Mesendoderm (in vitro differentiated cells): ENCODE measurements at regions not wholly inside any gene's neighbourhood (a gene's known extent, or its start where the extent isn't known, plus 50 kb on each side); places are given as distances from the start of the nearest gene placed in this dataset.

Source experiments
- DNase-seq: peaks from one replicate; pipeline ENCODE4 v3.0.0; 2013
- H2AK5ac ChIP-seq: 2 replicates; pipeline ENCODE4 v1.6.1; 2013; ENCODE audit warnings: low read length, inconsistent platforms
- H2BK120ac ChIP-seq: 2 replicates; pipeline ENCODE4 v1.6.1; 2013; ENCODE audit warnings: low read depth, mild to moderate bottlenecking, low read length, moderate library complexity, mixed read lengths
- H2BK15ac ChIP-seq: replicated peaks from 2 replicates; pipeline ENCODE4 v1.6.1; 2013; ENCODE audit warnings: low read depth, mild to moderate bottlenecking, moderate library complexity
- H2BK5ac ChIP-seq: 2 replicates; pipeline ENCODE4 v1.6.1; 2013; ENCODE audit warnings: low read length, inconsistent platforms
- H3K18ac ChIP-seq: 2 replicates; pipeline ENCODE4 v1.6.1; 2013; ENCODE audit warnings: mild to moderate bottlenecking, low read length, mixed read lengths
- H3K23ac ChIP-seq: one replicate; pipeline ENCODE4 v1.6.1; 2013; ENCODE audit warnings: low read length
- H3K27ac ChIP-seq: 2 replicates; pipeline ENCODE4 v1.5.1; 2013; ENCODE audit warnings: low read depth, mild to moderate bottlenecking, inconsistent platforms, low read length, moderate library complexity
- H3K27me3 ChIP-seq: 2 replicates; pipeline ENCODE4 v1.6.1; 2013; ENCODE audit warnings: low read length, control low read depth, mild to moderate bottlenecking, inconsistent platforms; ENCODE audit not compliant: insufficient read depth, poor library complexity
- H3K36me3 ChIP-seq: 2 replicates; pipeline ENCODE4 v1.6.1; 2013; ENCODE audit warnings: low read length, inconsistent platforms; ENCODE audit not compliant: control insufficient read depth, insufficient read depth
- H3K4ac ChIP-seq: one replicate; pipeline ENCODE4 v1.6.1; 2013; ENCODE audit warnings: low read depth, mild to moderate bottlenecking, low read length, moderate library complexity
- H3K4me1 ChIP-seq: 2 replicates; pipeline ENCODE4 v1.6.1; 2013; ENCODE audit warnings: low read depth, low read length, inconsistent platforms; ENCODE audit not compliant: control insufficient read depth
- H3K4me2 ChIP-seq: 2 replicates; pipeline ENCODE4 v1.6.1; 2013; ENCODE audit warnings: low read length
- H3K4me3 ChIP-seq: 2 replicates; pipeline ENCODE4 v1.5.1; 2013; ENCODE audit warnings: mild to moderate bottlenecking, low read length
- H3K56ac ChIP-seq: one replicate; pipeline ENCODE4 v1.6.1; 2013; ENCODE audit warnings: low read length
- H3K79me1 ChIP-seq: 2 replicates; pipeline ENCODE4 v1.6.1; 2013; ENCODE audit warnings: low read length, inconsistent platforms
- H3K79me2 ChIP-seq: 2 replicates; pipeline ENCODE4 v1.6.1; 2013; ENCODE audit warnings: mild to moderate bottlenecking, low read length; ENCODE audit not compliant: control insufficient read depth, insufficient read depth
- H3K9ac ChIP-seq: 2 replicates; pipeline ENCODE4 v1.6.1; 2013; ENCODE audit warnings: low read length, inconsistent platforms
- H4K5ac ChIP-seq: one replicate; pipeline ENCODE4 v1.6.1; 2013; ENCODE audit warnings: low read length
- H4K8ac ChIP-seq: one replicate; pipeline ENCODE4 v1.6.1; 2013; ENCODE audit warnings: low read depth, mild to moderate bottlenecking, control low read depth, low read length, moderate library complexity
- WGBS: extraction: QIAGEN DNeasy Blood & Tissue Kit; methylation state at CpG from one replicate; pipeline ENCODE4 v1.1.7; 2013; ENCODE audit warnings: low lambda C conversion rate, missing lambda C conversion rate; ENCODE audit not compliant: insufficient coverage; ENCODE audit errors: extremely low coverage; 5-methylcytosine and 5-hydroxymethylcytosine counted together

DNA sequence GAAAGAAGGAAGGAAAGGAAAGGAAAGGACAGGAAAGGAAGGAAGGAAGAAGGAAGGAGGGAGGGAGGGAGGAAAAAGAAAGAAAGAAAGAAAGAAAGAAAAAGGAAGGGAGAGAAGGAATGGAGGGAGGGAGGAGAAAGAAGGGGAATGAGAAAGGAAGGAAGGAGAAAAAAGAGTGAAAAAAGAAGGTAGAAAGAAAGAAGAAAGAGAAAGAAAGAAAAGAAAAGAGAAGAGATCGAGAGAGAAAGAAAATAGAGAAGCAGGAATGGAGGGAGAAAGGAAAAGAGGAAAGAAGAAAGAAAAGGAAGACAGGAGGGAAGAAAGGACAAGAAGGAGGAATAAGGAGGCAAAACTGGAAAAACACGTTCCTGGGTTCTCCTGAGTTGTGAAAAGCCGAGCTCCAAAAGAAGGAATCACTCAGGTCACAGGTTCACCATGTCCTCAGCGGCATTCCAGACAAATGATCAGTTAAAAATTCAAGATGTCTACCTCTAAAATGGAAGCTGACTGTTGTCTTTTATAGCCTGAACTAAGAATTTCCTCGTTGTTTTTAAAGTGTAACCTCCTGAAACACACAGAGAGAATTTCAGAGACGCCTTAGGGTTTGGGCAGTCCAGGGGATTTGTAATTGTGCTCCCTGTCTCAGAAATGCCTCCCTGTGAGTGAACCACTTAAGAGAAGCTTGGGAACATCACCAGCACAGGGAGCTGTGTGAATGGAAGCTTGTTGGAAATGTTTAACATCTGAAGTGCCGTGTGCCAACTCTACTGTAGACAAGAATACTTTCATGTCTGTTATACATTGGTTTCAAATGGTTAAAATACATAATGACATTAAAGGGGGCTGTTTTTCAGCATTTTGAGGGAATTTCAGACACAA, 80.7 kb downstream of the INHBA start:
- no peaks in the 10 kb centered on the region for H3K36me3 ChIP-seq
- no peak overlapping the region for H3K23ac ChIP-seq
- H3K27me3 ChIP-seq = no peaks in the 10 kb centered on the region
- H3K4me1 ChIP-seq = no peaks in the 10 kb centered on the region
- no peak overlapping the region for H2BK15ac ChIP-seq
- DNase-seq = no peak
- no peak overlapping the region for H4K8ac ChIP-seq
- no peak overlapping the region for H3K9ac ChIP-seq
- no peak overlapping the region for H4K5ac ChIP-seq
- H3K4me3 ChIP-seq = no peak overlapping the region
- no peak overlapping the region for H3K4me2 ChIP-seq
- WGBS = 100% methylated on average over 1 of the region's 7 CpGs
- H2BK5ac ChIP-seq = no peak overlapping the region
- H3K18ac ChIP-seq = no peak overlapping the region
- H3K27ac ChIP-seq = no peak overlapping the region
- H2AK5ac ChIP-seq = no peak overlapping the region
- H3K56ac ChIP-seq = no peak overlapping the region
- H3K4ac ChIP-seq = no peak overlapping the region
- H3K79me1 ChIP-seq = no peaks in the 10 kb centered on the region
- H3K79me2 ChIP-seq = no peaks in the 10 kb centered on the region
- H2BK120ac ChIP-seq = no peak overlapping the region

- Histone ChIP-seq H3K79me1 (no peaks in the 10 kb centered on the region), H3K36me3 (no peaks in the 10 kb centered on the region), H3K4me2 (no peak overlapping the region), H4K5ac (no peak overlapping the region), H3K9ac (no peak overlapping the region), H3K27ac (no peak overlapping the region), H3K56ac (no peak overlapping the region), H3K4me1 (no peaks in the 10 kb centered on the region), H4K8ac (no peak overlapping the region), H2BK5ac (no peak overlapping the region), H2BK120ac (no peak overlapping the region), H3K23ac (no peak overlapping the region), H3K27me3 (no peaks in the 10 kb centered on the region), H3K4me3 (no peak overlapping the region), H2AK5ac (no peak overlapping the region), H3K79me2 (no peaks in the 10 kb centered on the region), H3K18ac (no peak overlapping the region), H2BK15ac (no peak overlapping the region), H3K4ac (no peak overlapping the region)
- WGBS = no CpG with 5 or more reads among the region's 1 CpG
- DNase-seq = no peak
Measured at GRCh38 chr7:41617987-41618386, 84.9 kb downstream of the INHBA start.

DNA sequence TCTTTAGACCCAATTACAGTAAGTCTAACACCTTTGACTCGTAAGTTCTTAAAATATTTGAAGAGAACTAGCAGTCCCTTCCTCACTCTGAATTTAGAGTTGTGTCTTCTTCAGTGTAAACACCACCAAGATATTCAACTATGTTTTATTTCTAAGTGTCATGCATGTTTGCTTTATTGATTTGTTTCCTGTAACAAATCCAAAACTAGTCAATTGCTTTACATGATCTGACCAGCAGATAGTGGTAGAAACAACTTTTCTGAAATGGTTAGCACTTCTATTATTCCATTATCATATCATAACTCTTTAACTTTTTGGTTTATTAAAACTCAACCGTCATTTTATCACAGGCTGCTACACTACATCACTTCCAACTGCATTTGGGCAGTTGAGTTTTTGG, 90.1 kb downstream of the INHBA start:
- 100% methylated on average over 1 of the region's 2 CpGs for WGBS
- no peak overlapping the region for H3K4ac ChIP-seq
- no peak for DNase-seq

GRCh38 chr7:41612386-41612785, 90.5 kb downstream of the INHBA start:
- H3K23ac ChIP-seq = no peak overlapping the region

More for the DNA sequence above, 90.1 kb downstream of the INHBA start:
- H2AK5ac ChIP-seq = no peak overlapping the region
- H2BK120ac ChIP-seq = no peak overlapping the region
- H2BK15ac ChIP-seq = no peak overlapping the region
- H3K9ac ChIP-seq = no peak overlapping the region
- no peak overlapping the region for H3K23ac ChIP-seq
- no peaks in the 10 kb centered on the region for H3K27me3 ChIP-seq
- H3K4me1 ChIP-seq = no peaks in the 10 kb centered on the region
- H3K18ac ChIP-seq = no peak overlapping the region
- no peak overlapping the region for H2BK5ac ChIP-seq
- H4K5ac ChIP-seq = no peak overlapping the region
- H3K27ac ChIP-seq = no peak overlapping the region
- no peak overlapping the region for H3K56ac ChIP-seq
- H3K36me3 ChIP-seq = no peaks in the 10 kb centered on the region
- no peak overlapping the region for H4K8ac ChIP-seq
- H3K4me3 ChIP-seq = no peak overlapping the region
- no peaks in the 10 kb centered on the region for H3K79me1 ChIP-seq
- H3K79me2 ChIP-seq = no peaks in the 10 kb centered on the region
- no peak overlapping the region for H3K4me2 ChIP-seq

GRCh38 chr7:41608447-41608846, 94.4 kb downstream of the INHBA start:
- H3K4me3 ChIP-seq = no peak overlapping the region
- no peak overlapping the region for H2AK5ac ChIP-seq
- no peak overlapping the region for H4K5ac ChIP-seq
- H3K4me2 ChIP-seq = no peak overlapping the region
- no peak for DNase-seq
- no peaks in the 10 kb centered on the region for H3K36me3 ChIP-seq
- H2BK15ac ChIP-seq = no peak overlapping the region
- H3K56ac ChIP-seq = no peak overlapping the region
- H3K9ac ChIP-seq = no peak overlapping the region
- H2BK120ac ChIP-seq = no peak overlapping the region
- no peak overlapping the region for H3K23ac ChIP-seq
- no peak overlapping the region for H3K4ac ChIP-seq
- no peaks in the 10 kb centered on the region for H3K4me1 ChIP-seq
- H3K27me3 ChIP-seq = no peaks in the 10 kb centered on the region
- H3K79me1 ChIP-seq = no peaks in the 10 kb centered on the region
- no peak overlapping the region for H4K8ac ChIP-seq
- no peak overlapping the region for H3K27ac ChIP-seq
- H2BK5ac ChIP-seq = no peak overlapping the region
- no peaks in the 10 kb centered on the region for H3K79me2 ChIP-seq
- WGBS = no CpG with 5 or more reads among the region's 2 CpGs
- no peak overlapping the region for H3K18ac ChIP-seq

More at GRCh38 chr7:41612386-41612785, 90.5 kb downstream of the INHBA start:
- Histone ChIP-seq H3K79me1 (no peaks in the 10 kb centered on the region), H3K4ac (no peak overlapping the region), H3K79me2 (no peaks in the 10 kb centered on the region), H2AK5ac (no peak overlapping the region), H2BK15ac (no peak overlapping the region), H4K8ac (no peak overlapping the region), H3K4me1 (no peaks in the 10 kb centered on the region), H2BK120ac (no peak overlapping the region), H3K27ac (no peak overlapping the region), H3K9ac (no peak overlapping the region), H2BK5ac (no peak overlapping the region), H3K36me3 (no peaks in the 10 kb centered on the region), H3K4me3 (no peak overlapping the region), H3K27me3 (no peaks in the 10 kb centered on the region), H3K18ac (no peak overlapping the region), H4K5ac (no peak overlapping the region), H3K56ac (no peak overlapping the region), H3K4me2 (no peak overlapping the region)
- no peak for DNase-seq
- WGBS = no CpG with 5 or more reads among the region's 4 CpGs

DNA sequence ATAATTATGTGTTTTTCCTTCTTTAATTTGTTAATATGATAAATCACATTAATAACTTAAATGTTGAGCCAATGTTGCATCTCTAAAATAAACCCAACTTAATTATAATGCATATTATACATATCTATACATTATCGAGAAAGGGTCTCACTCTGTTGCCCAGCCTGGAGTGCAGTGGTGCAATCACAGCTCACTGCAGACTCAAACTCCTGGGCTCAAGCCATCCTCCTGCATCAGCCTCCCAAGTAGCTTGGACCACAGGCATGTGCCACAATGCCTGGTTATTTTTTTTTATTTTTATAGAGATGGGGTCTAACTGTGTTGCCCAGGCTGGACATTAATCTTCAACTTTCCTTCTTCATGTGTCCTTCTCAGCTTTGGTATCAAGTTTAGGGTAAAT, 98.9 kb downstream of the INHBA start:
- Histone ChIP-seq H3K79me2 (no peaks in the 10 kb centered on the region), H3K9ac (no peak overlapping the region), H3K27ac (no peak overlapping the region), H3K18ac (no peak overlapping the region), H4K8ac (no peak overlapping the region), H3K23ac (no peak overlapping the region), H3K56ac (no peak overlapping the region), H3K4ac (no peak overlapping the region), H3K4me2 (no peak overlapping the region), H2AK5ac (no peak overlapping the region), H4K5ac (no peak overlapping the region), H2BK120ac (no peak overlapping the region), H3K4me3 (no peak overlapping the region), H3K36me3 (no peaks in the 10 kb centered on the region), H3K4me1 (no peaks in the 10 kb centered on the region), H2BK5ac (no peak overlapping the region), H2BK15ac (no peak overlapping the region), H3K79me1 (no peaks in the 10 kb centered on the region), H3K27me3 (no peaks in the 10 kb centered on the region)
- no CpG with 5 or more reads among the region's 1 CpG for WGBS
- DNase-seq = no peak
